Choroid plexus epithelial cell (primary cell): ENCODE measurements at regions not wholly inside any gene's neighbourhood (a gene's known extent, or its start where the extent isn't known, plus 50 kb on each side); places are given as distances from the start of the nearest gene placed in this dataset.

ENCODE experiments used
- DNase-seq: peaks from one replicate; pipeline ENCODE4 v3.0.0-alpha.2; 2010; ENCODE audit warnings: low read depth
- H3K4me3 ChIP-seq: 2 replicates; pipeline ENCODE4 v1.5.1; 2011; ENCODE audit warnings: low read depth, mild to moderate bottlenecking, control low read depth, low read length, moderate library complexity
- CTCF ChIP-seq: conservative IDR thresholded peaks from 2 replicates; pipeline ENCODE4 v1.5.1; 2011; ENCODE audit warnings: low read depth, mild to moderate bottlenecking, control low read depth, inconsistent platforms, low read length, moderate library complexity

- DNase-seq, result no peak
- no peak overlapping the region for H3K4me3 ChIP-seq
- TF ChIP-seq CTCF, result no peak
Observed at GRCh38 chr2:10188729-10189305, 66.3 kb downstream of the RRM2 start.

GRCh38 chr2:10190255-10190654, 67.7 kb downstream of the RRM2 start:
- DNase-seq, result no peak
- no peak overlapping the region for H3K4me3 ChIP-seq
- no peak for TF ChIP-seq CTCF

GRCh38 chr2:10190737-10191532, 68.4 kb downstream of the RRM2 start:
- no peak overlapping the region for H3K4me3 ChIP-seq
- DNase-seq, result no peak
- no peak for TF ChIP-seq CTCF

GRCh38 chr2:10191554-10191953, 69.0 kb downstream of the RRM2 start:
- TF ChIP-seq CTCF, result no peak
- DNase-seq, result no peak
- no peak overlapping the region for H3K4me3 ChIP-seq

GRCh38 chr2:10192392-10193015, 70.0 kb downstream of the RRM2 start:
- H3K4me3 ChIP-seq, result no peak overlapping the region
- TF ChIP-seq CTCF, result no peak
- DNase-seq, result no peak

GRCh38 chr2:10193276-10193795, 70.8 kb downstream of the RRM2 start:
- no peak for TF ChIP-seq CTCF
- no peak for DNase-seq
- no peak overlapping the region for H3K4me3 ChIP-seq
